B cell (primary cell): ENCODE measurements at regions not wholly inside any gene's neighbourhood (a gene's known extent, or its start where the extent isn't known, plus 50 kb on each side); places are given as distances from the start of the nearest gene placed in this dataset.

Experiments used
- ATAC-seq: fragments of 200-7000 bp; cut with Tn5 transposase; one replicate; pipeline ENCODE4 v1.10.0; 2021; ENCODE audit warnings: low read depth, mild to moderate bottlenecking, moderate number of reproducible peaks, moderate library complexity
- CTCF ChIA-PET: fragments of 350-600 bp; sonication (Branson Sonifier 250); formaldehyde crosslinking; loops from one replicate; lab custom pipeline; 2021; ENCODE audit warnings: antibody characterized with exemption, inconsistent platforms; lab: Charles Lee
- POLR2A ChIA-PET: fragments of 350-600 bp; sonication (Branson Sonifier 250); formaldehyde crosslinking; loops from one replicate; lab custom pipeline; 2021; ENCODE audit warnings: antibody characterized with exemption; lab: Charles Lee
- DNase-seq: peaks from one replicate; pipeline ENCODE4 v3.0.0; 2013
- H2AFZ ChIP-seq: 2 replicates; pipeline ENCODE4 v1.6.1; 2012; ENCODE audit warnings: mild to moderate bottlenecking, low read depth, low read length; ENCODE audit not compliant: insufficient read depth, poor library complexity, severe bottlenecking
- H3K27ac ChIP-seq, 2 donors: 1 replicate in 1 of 2; 2 replicates in 1 of 2; pipeline ENCODE4 v1.5.1; 2012 to 2013; ENCODE audit warnings: low read length in 2 of 2, mild to moderate bottlenecking in 2 of 2, moderate library complexity in 1 of 2
- H3K27me3 ChIP-seq, 4 experiments: fragments of 200-600 bp in 1 of 4; sonication (generic) in 1 of 4; replicated peaks in 1 of 4; 1 replicate in 2 of 4; 2 replicates in 2 of 4; pipeline versions ENCODE4 v1.6.1 to v1.7.0; 2013 to 2016; ENCODE audit warnings: low read length in 3 of 4, mild to moderate bottlenecking in 2 of 4, mixed read lengths in 1 of 4, moderate library complexity in 1 of 4; ENCODE audit not compliant: insufficient read depth in 4 of 4, control insufficient read depth in 3 of 4; ENCODE audit errors: control extremely low read depth in 1 of 4
- H3K36me3 ChIP-seq, 2 experiments: replicated peaks in 1 of 2; 1 replicate in 1 of 2; 2 replicates in 1 of 2; pipeline versions ENCODE4 v1.6.1 to v1.7.1; 2013; ENCODE audit warnings: low read length in 1 of 2; ENCODE audit not compliant: insufficient read depth in 2 of 2, control insufficient read depth in 1 of 2; ENCODE audit errors: control extremely low read depth in 1 of 2, extremely low read depth in 1 of 2
- H3K4me1 ChIP-seq, 2 donors: fragments of 200-600 bp in 1 of 2; sonication (generic) in 1 of 2; 1 replicate in 1 of 2; 2 replicates in 1 of 2; pipeline versions ENCODE4 v1.5.1 to v1.6.1; 2013 to 2017; ENCODE audit warnings: low read length in 2 of 2; ENCODE audit not compliant: control insufficient read depth in 2 of 2, insufficient read depth in 2 of 2
- H3K4me2 ChIP-seq: replicated peaks from 2 replicates; pipeline ENCODE3; 2012; ENCODE audit warnings: mild to moderate bottlenecking, low read depth, low read length; ENCODE audit not compliant: poor library complexity, severe bottlenecking
- H3K4me3 ChIP-seq, 5 experiments: fragments of 200-600 bp in 1 of 5; sonication (generic) in 1 of 5; 1 replicate in 3 of 5; 2 replicates in 2 of 5; pipeline versions ENCODE4 v1.5.1 to v1.7.0; 2011 to 2016; ENCODE audit warnings: low read length in 4 of 5, mild to moderate bottlenecking in 4 of 5, low read depth in 2 of 5, control low read depth in 1 of 5, moderate library complexity in 1 of 5; ENCODE audit not compliant: insufficient read depth in 1 of 5; ENCODE audit errors: control extremely low read depth in 1 of 5, extremely low read depth in 1 of 5
- H3K79me2 ChIP-seq: fragments of 200-600 bp; sonication (generic); one replicate; pipeline ENCODE4 v1.6.0; 2016; ENCODE audit warnings: low read length; ENCODE audit not compliant: control insufficient read depth, insufficient read depth
- H3K9ac ChIP-seq: fragments of 200-600 bp; sonication (generic); 2 replicates; pipeline ENCODE4 v1.6.1; 2017; ENCODE audit warnings: mild to moderate bottlenecking, low read length, moderate library complexity
- H3K9me3 ChIP-seq, 3 donors: one replicate each; pipeline versions ENCODE4 v1.6.1 to v1.7.1; 2013; ENCODE audit warnings: low read length in 2 of 3; ENCODE audit not compliant: control insufficient read depth in 2 of 3, insufficient read depth in 1 of 3; ENCODE audit errors: control extremely low read depth in 1 of 3
- H4K20me1 ChIP-seq: 2 replicates; pipeline ENCODE4 v1.6.0; 2012; ENCODE audit warnings: mild to moderate bottlenecking, low read length; ENCODE audit not compliant: insufficient read depth, control insufficient read depth, poor library complexity, severe bottlenecking
- H3K27ac Mint-ChIP-seq: one replicate; pipeline ENCODE4 v1.8.0; 2021; ENCODE audit warnings: mixed read lengths
- H3K27me3 Mint-ChIP-seq: one replicate; pipeline ENCODE4 v1.8.0; 2021; ENCODE audit warnings: mixed read lengths
- H3K4me1 Mint-ChIP-seq: one replicate; pipeline ENCODE4 v1.8.0; 2021; ENCODE audit warnings: mixed read lengths
- H3K4me3 Mint-ChIP-seq: one replicate; pipeline ENCODE4 v1.8.0; 2021; ENCODE audit warnings: mixed read lengths
- H3K9me3 Mint-ChIP-seq: one replicate; pipeline ENCODE4 v1.8.0; 2022; ENCODE audit warnings: mixed read lengths; ENCODE audit not compliant: insufficient read depth
- CTCF ChIP-seq: fragments of 200-600 bp; IDR thresholded peaks from one replicate; pipeline ENCODE4 v1.8.0; 2022; ENCODE audit warnings: antibody characterized with exemption, mild to moderate bottlenecking
- EZH2 ChIP-seq: IDR thresholded peaks from 2 replicates; pipeline ENCODE4 v1.6.1; 2012; ENCODE audit warnings: borderline replicate concordance, low read depth, mild to moderate bottlenecking, moderate library complexity, low read length; ENCODE audit not compliant: insufficient read depth, poor library complexity, severe bottlenecking
- WGBS: methylation state at CpG from one replicate; pipeline ENCODE4 v1.1.5; 2013; ENCODE audit warnings: missing lambda C conversion rate; ENCODE audit not compliant: insufficient coverage; 5-methylcytosine and 5-hydroxymethylcytosine counted together
- intact Hi-C: fragments of 100-400 bp; cut with micrococcal nuclease; formaldehyde crosslinking; loops from one replicate; pipeline ENCODE4 v1.10.0; 2022

DNA sequence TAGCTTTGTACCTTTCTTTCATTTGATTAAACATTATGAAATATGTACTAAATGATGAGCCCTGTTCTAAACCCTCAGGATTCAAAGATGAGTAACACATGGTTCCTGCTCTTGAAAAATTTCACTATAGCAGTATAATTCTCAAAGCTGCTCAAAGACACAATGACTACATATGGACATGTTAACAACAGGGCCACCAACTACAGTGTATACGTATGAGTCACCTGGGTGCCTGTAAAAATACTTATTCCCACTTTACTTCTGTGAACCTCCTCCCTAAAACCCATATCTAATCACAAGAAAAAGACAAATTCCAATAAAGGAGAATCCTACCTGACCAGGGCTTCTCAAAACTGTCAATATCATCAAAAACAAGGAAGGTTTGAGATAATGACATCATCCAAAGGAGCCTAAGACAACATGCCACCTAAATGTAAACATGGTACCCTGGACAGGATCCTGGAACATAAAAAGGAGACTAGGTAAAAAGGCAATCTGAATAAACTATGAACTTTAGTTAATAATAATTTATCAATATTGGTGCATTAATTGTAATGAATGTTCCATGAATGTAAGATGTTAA lies 84.7 kb downstream of the FAM161A start:
- Mint-ChIP-seq H3K4me3 (no peak overlapping the region), H3K9me3 (no peaks in the 10 kb centered on the region), H3K4me1 (peaks cover 6% of the 10 kb centered on the region), H3K27me3 (peaks cover 4% of the 10 kb centered on the region), H3K27ac (no peak overlapping the region)
- Histone ChIP-seq H3K36me3 (no peaks in the 10 kb centered on the region), H3K27ac (no peak overlapping the region), H2AFZ (no peak overlapping the region), H3K79me2 (no peaks in the 10 kb centered on the region), H3K9me3 (peaks cover 0 to 12% (median 4%) of the 10 kb centered on the region in 3 donors), H3K4me1 (peaks cover 6 to 7% of the 10 kb centered on the region in 2 donors), H4K20me1 (no peaks in the 10 kb centered on the region), H3K4me2 (no peak overlapping the region), H3K9ac (no peak overlapping the region), H3K4me3 (no peak overlapping the region), H3K27me3 (no peaks in the 10 kb centered on the region)
- no peak for ATAC-seq
- 100% methylated on average over 1 of the region's 1 CpG for WGBS
- TF ChIP-seq CTCF: no peak
- no peak for TF ChIP-seq EZH2
- DNase-seq: no peak
- intact Hi-C loops: loop anchor here (10.0 kb wide), 1 partner anchor 936 kb away; the partner anchor contains the start of gene EHBP1
- ChIA-PET POLR2A (no interaction called here), CTCF (no interaction called here)
